H1 (cell line): ENCODE measurements at regions not wholly inside any gene's neighbourhood (a gene's known extent, or its start where the extent isn't known, plus 50 kb on each side); places are given as distances from the start of the nearest gene placed in this dataset.

Source experiments
- CTCF ChIA-PET: fragments of 300-600 bp; sonication (Branson Sonifier 250); formaldehyde crosslinking; loops from one replicate; lab custom pipeline; 2021; ENCODE audit not compliant: partially characterized antibody; lab: Charles Lee
- POLR2A ChIA-PET: fragments of 300-600 bp; sonication (Branson Sonifier 250); formaldehyde crosslinking; loops from one replicate; lab custom pipeline; 2021; ENCODE audit warnings: inconsistent platforms; ENCODE audit not compliant: partially characterized antibody; lab: Charles Lee
- DNase-seq, 2 experiments: peaks; one replicate each; pipeline versions ENCODE4 v3.0.0 to v3.0.0-alpha.2; 2010 to 2022; ENCODE audit warnings: low spot score in 2 of 2, low read depth in 1 of 2, mixed read lengths in 1 of 2
- FAIRE-seq: peaks from 2 replicates; lab custom pipeline; 2011; peaks lifted over from hg19 to GRCh38; lab: Jason Lieb, UNC
- H2AFZ ChIP-seq: 2 replicates; pipeline ENCODE4 v1.8.1; 2012; ENCODE audit warnings: low read length, inconsistent platforms
- H2AK5ac ChIP-seq: 2 replicates; pipeline ENCODE4 v1.6.1; 2013; ENCODE audit warnings: low read depth, low read length
- H2BK120ac ChIP-seq: replicated peaks from 2 replicates; pipeline ENCODE3; 2013; ENCODE audit warnings: low read depth, low read length, inconsistent platforms
- H2BK12ac ChIP-seq: 2 replicates; pipeline ENCODE4 v1.6.1; 2013; ENCODE audit warnings: low read depth, low read length
- H2BK15ac ChIP-seq: 2 replicates; pipeline ENCODE4 v1.6.1; 2013; ENCODE audit warnings: low read length
- H2BK20ac ChIP-seq: 2 replicates; pipeline ENCODE4 v1.6.1; 2013; ENCODE audit warnings: low read length
- H2BK5ac ChIP-seq: 2 replicates; pipeline ENCODE4 v1.6.1; 2013; ENCODE audit warnings: low read depth, low read length
- H3K14ac ChIP-seq: 2 replicates; pipeline ENCODE4 v1.6.1; 2013; ENCODE audit warnings: inconsistent platforms; ENCODE audit not compliant: insufficient read length
- H3K18ac ChIP-seq: 2 replicates; pipeline ENCODE4 v1.6.1; 2013; ENCODE audit warnings: low read length; ENCODE audit errors: extremely low read depth
- H3K23ac ChIP-seq: 2 replicates; pipeline ENCODE4 v1.6.1; 2013; ENCODE audit warnings: inconsistent platforms; ENCODE audit not compliant: insufficient read length
- H3K23me2 ChIP-seq: 2 replicates; pipeline ENCODE4 v1.6.1; 2013; ENCODE audit warnings: low read depth, low read length
- H3K27ac ChIP-seq: 2 replicates; pipeline ENCODE4 v1.6.1; 2011; ENCODE audit warnings: low read depth, low read length, inconsistent platforms
- H3K27me3 ChIP-seq, 4 experiments: replicated peaks in 1 of 4; 1 replicate in 1 of 4; 2 replicates in 3 of 4; pipeline versions ENCODE4 v1.6.1 to v1.8.1; 2011 to 2013; ENCODE audit warnings: low read length in 3 of 4, mild to moderate bottlenecking in 3 of 4, inconsistent platforms in 2 of 4, mixed read lengths in 2 of 4, moderate library complexity in 1 of 4; ENCODE audit not compliant: control insufficient read depth in 3 of 4, insufficient read depth in 3 of 4; ENCODE audit errors: extremely low read depth in 1 of 4
- H3K36me3 ChIP-seq, 4 experiments: 2 replicates each; pipeline versions ENCODE4 v1.6.1 to v1.8.1; 2011 to 2013; ENCODE audit warnings: mild to moderate bottlenecking in 4 of 4, low read length in 3 of 4, moderate library complexity in 2 of 4, control low read depth in 1 of 4, inconsistent platforms in 1 of 4; ENCODE audit not compliant: insufficient read depth in 4 of 4, control insufficient read depth in 2 of 4
- H3K4ac ChIP-seq: replicated peaks from 2 replicates; pipeline ENCODE3; 2013; ENCODE audit warnings: low read length, low read depth, mixed read lengths, inconsistent platforms; ENCODE audit not compliant: insufficient read length
- H3K4me1 ChIP-seq, 4 experiments: replicated peaks in 1 of 4; 1 replicate in 1 of 4; 2 replicates in 3 of 4; pipeline versions ENCODE4 v1.6.1 to v1.8.1; 2011 to 2013; ENCODE audit warnings: low read length in 3 of 4, inconsistent platforms in 2 of 4, mixed read lengths in 1 of 4; ENCODE audit not compliant: insufficient read depth in 4 of 4, control insufficient read depth in 3 of 4
- H3K4me2 ChIP-seq, 2 experiments: 2 replicates each; pipeline versions ENCODE4 v1.6.1 to v1.8.1; 2011 to 2013; ENCODE audit warnings: low read depth in 2 of 2, low read length in 2 of 2, control low read depth in 1 of 2, inconsistent platforms in 1 of 2, mild to moderate bottlenecking in 1 of 2; ENCODE audit not compliant: insufficient read depth in 1 of 2
- H3K4me3 ChIP-seq, 4 experiments: fragments of 200-600, 300-600 bp in 1 of 4; sonication (generic), shearing (Covaris generic), sonication (Bioruptor Twin) in 1 of 4; 2 replicates each; pipeline versions ENCODE4 v1.5.1 to v1.8.1; 2011 to 2016; ENCODE audit warnings: low read length in 4 of 4, low read depth in 3 of 4, control low read depth in 2 of 4, inconsistent platforms in 2 of 4, mild to moderate bottlenecking in 2 of 4, mixed read lengths in 1 of 4, moderate library complexity in 1 of 4; ENCODE audit not compliant: insufficient read depth in 2 of 4; ENCODE audit errors: extremely low read depth in 1 of 4
- H3K56ac ChIP-seq: replicated peaks from 2 replicates; pipeline ENCODE3; 2013; ENCODE audit warnings: low read depth, mild to moderate bottlenecking, mixed read lengths, low read length, inconsistent platforms; ENCODE audit not compliant: insufficient read length
- H3K79me1 ChIP-seq: 2 replicates; pipeline ENCODE4 v1.6.1; 2013; ENCODE audit warnings: low read depth, low read length, control low read depth
- H3K79me2 ChIP-seq, 2 experiments: 2 replicates each; pipeline versions ENCODE4 v1.6.1 to v1.8.1; 2012 to 2013; ENCODE audit warnings: low read length in 2 of 2, mild to moderate bottlenecking in 2 of 2, inconsistent platforms in 1 of 2; ENCODE audit not compliant: insufficient read depth in 2 of 2, control insufficient read depth in 1 of 2
- H3K9ac ChIP-seq, 4 experiments: replicated peaks in 1 of 4; 1 replicate in 1 of 4; 2 replicates in 3 of 4; pipeline versions ENCODE4 v1.6.1 to v1.8.1; 2011 to 2013; ENCODE audit warnings: low read depth in 3 of 4, low read length in 3 of 4, control low read depth in 2 of 4, mild to moderate bottlenecking in 2 of 4, moderate library complexity in 2 of 4, inconsistent platforms in 1 of 4; ENCODE audit errors: extremely low read depth in 1 of 4
- H3K9me3 ChIP-seq, 2 experiments: 2 replicates each; pipeline versions ENCODE4 v1.6.1 to v1.8.1; 2012 to 2013; ENCODE audit warnings: mild to moderate bottlenecking in 2 of 2, moderate library complexity in 2 of 2, control low read depth in 1 of 2, inconsistent platforms in 1 of 2, low read depth in 1 of 2, low read length in 1 of 2, mixed read lengths in 1 of 2; ENCODE audit not compliant: insufficient read depth in 2 of 2
- H4K20me1 ChIP-seq, 2 experiments: replicated peaks in 1 of 2; 2 replicates each; pipeline versions ENCODE3 to v1.8.1; 2011 to 2013; ENCODE audit warnings: inconsistent platforms in 2 of 2, low read length in 2 of 2, mild to moderate bottlenecking in 1 of 2; ENCODE audit not compliant: insufficient read depth in 2 of 2, control insufficient read depth in 1 of 2
- H4K5ac ChIP-seq: 2 replicates; pipeline ENCODE4 v1.6.1; 2013; ENCODE audit warnings: low read length, low read depth, mixed read lengths, inconsistent platforms; ENCODE audit not compliant: insufficient read length
- H4K8ac ChIP-seq: 2 replicates; pipeline ENCODE4 v1.8.0; 2013; ENCODE audit warnings: mild to moderate bottlenecking, moderate library complexity, low read length, inconsistent platforms; ENCODE audit not compliant: insufficient read depth; ENCODE audit errors: extremely low read depth
- H4K91ac ChIP-seq: replicated peaks from 2 replicates; pipeline ENCODE3; 2013; ENCODE audit warnings: low read length, mixed read lengths, inconsistent platforms; ENCODE audit not compliant: insufficient read length
- BRCA1 ChIP-seq: IDR thresholded peaks from 2 replicates; pipeline ENCODE4 v1.6.1; 2012; ENCODE audit warnings: low read depth, low read length, improper control_type of control experiment
- CBX5 ChIP-seq: fragments of 300-800, 300-1000 bp; sonication (generic); IDR thresholded peaks from 2 replicates; pipeline ENCODE4 v1.7.1; 2016; ENCODE audit warnings: antibody characterized with exemption, low read length, low read depth
- CREB1 ChIP-seq: IDR thresholded peaks from 2 replicates; pipeline ENCODE4 v1.6.1; 2012; ENCODE audit warnings: inconsistent platforms
- GABPA ChIP-seq: IDR thresholded peaks from 2 replicates; pipeline ENCODE4 v1.6.1; 2011; ENCODE audit warnings: mild to moderate bottlenecking, low read length, moderate library complexity, borderline replicate concordance; ENCODE audit not compliant: insufficient read depth
- KDM4A ChIP-seq: IDR thresholded peaks from one replicate; pipeline ENCODE4 v1.7.1; 2012; ENCODE audit warnings: low read depth, mild to moderate bottlenecking, moderate library complexity, low read length, inconsistent platforms; ENCODE audit not compliant: severe bottlenecking
- RAD21 ChIP-seq, 2 experiments: IDR thresholded peaks in 1 of 2; conservative IDR thresholded peaks in 1 of 2; 2 replicates each; pipeline ENCODE4 v1.6.1; 2011; ENCODE audit warnings: low read depth in 2 of 2, low read length in 2 of 2, improper control_type of control experiment in 1 of 2, inconsistent platforms in 1 of 2, mild to moderate bottlenecking in 1 of 2, moderate library complexity in 1 of 2
- SIRT6 ChIP-seq: IDR thresholded peaks from one replicate; pipeline ENCODE4 v1.7.1; 2012; ENCODE audit warnings: low read length, inconsistent platforms
- SP2 ChIP-seq: IDR thresholded peaks from 2 replicates; pipeline ENCODE4 v1.6.1; 2012; ENCODE audit warnings: mild to moderate bottlenecking, low read length, inconsistent platforms
- WGBS, 2 experiments: shearing (Covaris generic) in 1 of 2; methylation state at CpG; one replicate each; pipeline versions ENCODE4 v1.1.6 to v1.1.7; 2013 to 2015; ENCODE audit warnings: low lambda C conversion rate in 2 of 2, mixed read lengths in 2 of 2, inconsistent platforms in 1 of 2, low coverage in 1 of 2, missing lambda C conversion rate in 1 of 2; ENCODE audit not compliant: insufficient replicate concordance in 2 of 2, insufficient coverage in 1 of 2, insufficient read length in 1 of 2; ENCODE audit errors: extremely low coverage in 1 of 2, missing lambda C conversion rate in 1 of 2; 5-methylcytosine and 5-hydroxymethylcytosine counted together
- TF ChIP-seq, protein P1 (sequence below): IDR thresholded peaks from 2 replicates; pipeline ENCODE4 v1.6.1; 2012; ENCODE audit warnings: inconsistent platforms
- TF ChIP-seq, protein P2 (sequence below): IDR thresholded peaks from 2 replicates; pipeline ENCODE4 v1.6.1; 2011; ENCODE audit warnings: low read length, improper control_type of control experiment

DNA sequence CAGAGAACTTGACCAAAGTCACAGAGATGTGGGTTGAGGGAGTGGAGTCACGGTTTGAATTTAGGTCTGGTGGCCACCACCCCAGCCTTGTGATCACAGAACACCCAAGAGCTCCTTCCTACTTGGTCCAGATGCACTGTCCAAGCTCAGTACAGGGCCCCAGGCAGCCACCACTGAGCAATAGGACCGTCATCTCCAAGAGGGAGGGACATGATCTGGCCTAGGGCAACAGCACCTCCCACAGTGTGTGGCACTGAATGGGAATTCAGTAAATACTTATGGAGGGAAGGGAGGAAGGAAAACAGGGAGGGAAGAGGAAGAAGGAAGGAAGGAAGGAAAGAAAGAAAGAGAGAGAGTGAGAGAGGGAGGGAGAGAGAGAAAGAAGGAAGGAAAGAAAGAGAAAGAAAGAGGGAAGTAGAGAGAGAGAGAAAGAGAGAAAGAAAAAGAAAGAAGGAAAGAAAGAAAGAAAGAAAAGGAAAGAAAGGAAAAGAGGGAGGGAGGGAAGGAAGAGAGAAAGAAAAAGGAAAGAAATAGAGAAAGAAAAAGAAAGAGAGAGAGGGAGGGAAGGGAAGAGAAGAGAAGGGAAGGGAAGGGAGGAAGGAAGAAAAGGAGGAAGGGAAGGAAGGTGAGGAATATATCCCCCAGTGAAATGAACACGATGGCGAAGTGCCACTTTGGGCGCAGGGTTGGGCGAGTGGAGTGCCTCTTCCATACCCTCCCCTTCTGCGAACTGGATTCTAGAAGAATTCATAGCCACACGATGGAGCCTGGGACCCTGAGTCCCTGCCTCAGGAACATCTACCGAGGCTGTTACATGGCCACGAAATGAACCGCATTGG is 243.7 kb downstream of the TFAP2C start:
- H3K18ac ChIP-seq, result no peak overlapping the region
- TF ChIP-seq KDM4A (no peak), GABPA (no peak), CBX5 (no peak), SP2 (no peak), RAD21 (IDR thresholded peaks at IDR 0.05 in 1 of 2, conservative IDR thresholded peaks at IDR 0.05 in 1 of 2; ENCODE audit: low read depth in 2 of 2, low read length in 2 of 2) (no peak; a peak in 1 of 4 replicates), CREB1 (no peak), SIRT6 (no peak), BRCA1 (no peak)
- TF ChIP-seq, protein P1, sequence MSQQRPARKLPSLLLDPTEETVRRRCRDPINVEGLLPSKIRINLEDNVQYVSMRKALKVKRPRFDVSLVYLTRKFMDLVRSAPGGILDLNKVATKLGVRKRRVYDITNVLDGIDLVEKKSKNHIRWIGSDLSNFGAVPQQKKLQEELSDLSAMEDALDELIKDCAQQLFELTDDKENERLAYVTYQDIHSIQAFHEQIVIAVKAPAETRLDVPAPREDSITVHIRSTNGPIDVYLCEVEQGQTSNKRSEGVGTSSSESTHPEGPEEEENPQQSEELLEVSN, result no peak
- TF ChIP-seq, protein P2, sequence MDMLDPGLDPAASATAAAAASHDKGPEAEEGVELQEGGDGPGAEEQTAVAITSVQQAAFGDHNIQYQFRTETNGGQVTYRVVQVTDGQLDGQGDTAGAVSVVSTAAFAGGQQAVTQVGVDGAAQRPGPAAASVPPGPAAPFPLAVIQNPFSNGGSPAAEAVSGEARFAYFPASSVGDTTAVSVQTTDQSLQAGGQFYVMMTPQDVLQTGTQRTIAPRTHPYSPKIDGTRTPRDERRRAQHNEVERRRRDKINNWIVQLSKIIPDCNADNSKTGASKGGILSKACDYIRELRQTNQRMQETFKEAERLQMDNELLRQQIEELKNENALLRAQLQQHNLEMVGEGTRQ, result no peak

More for the DNA sequence above, 243.7 kb downstream of the TFAP2C start:
- no peak overlapping the region for H4K91ac ChIP-seq
- WGBS, 2 experiments, result 86% methylated on average over 11 of the region's 11 CpGs; no CpG with 5 or more reads in 1 of the 2 experiments
- CTCF ChIA-PET, result interaction anchor here (0.6 to 1.5 kb wide), 5 partner anchors 12 to 1067 kb away, joined by 3 to 5 read pairs (median 3); no protein-coding TSS in a partner anchor
- H2BK15ac ChIP-seq, result peak overlapping the region; percentile 46; the same call in 1 of the 2 replicates
- DNase-seq (no peak), FAIRE-seq (no peak)
- no peak overlapping the region for H3K27ac ChIP-seq
- H3K9me3 ChIP-seq, result no peaks in the 10 kb centered on the region
- no peak overlapping the region for H3K14ac ChIP-seq
- no peaks in the 10 kb centered on the region for H3K23me2 ChIP-seq
- H3K4ac ChIP-seq, result no peak overlapping the region
- no peak overlapping the region for H3K4me3 ChIP-seq
- 0 out of 2 replicates have a peak overlapping the region, but pooled peaks have one; percentile 39 for H2BK12ac ChIP-seq
- H2BK5ac ChIP-seq, result no peak overlapping the region
- no peaks in the 10 kb centered on the region for H4K20me1 ChIP-seq
- H3K79me2 ChIP-seq, result no peaks in the 10 kb centered on the region
- no peak overlapping the region for H3K9ac ChIP-seq
- H2AFZ ChIP-seq, result no peak overlapping the region
- POLR2A ChIA-PET, result interaction anchor here (0.6 to 1.0 kb wide), 2 partner anchors 8 to 69 kb away, joined by 3 read pairs; no protein-coding TSS in a partner anchor
- no peak overlapping the region for H4K5ac ChIP-seq
- peaks cover 0 to 9% (median 0%) of the 10 kb centered on the region in 4 experiments; a peak in 1 of 7 replicates for H3K4me1 ChIP-seq
- H3K79me1 ChIP-seq, result no peaks in the 10 kb centered on the region
- no peak overlapping the region for H2BK120ac ChIP-seq
- H3K4me2 ChIP-seq, result no peak overlapping the region
- H3K56ac ChIP-seq, result no peak overlapping the region
- H3K23ac ChIP-seq, result no peak overlapping the region
- no peaks in the 10 kb centered on the region; a peak in 2 of 7 replicates for H3K27me3 ChIP-seq
- no peak overlapping the region for H2BK20ac ChIP-seq
- H4K8ac ChIP-seq, result 0 out of 2 replicates have a peak overlapping the region, but pooled peaks have one; percentile 39
- no peak overlapping the region for H2AK5ac ChIP-seq
- no peaks in the 10 kb centered on the region for H3K36me3 ChIP-seq
